Prostate gland (tissue), 2 donors: ENCODE measurements at regions not wholly inside any gene's neighbourhood (a gene's known extent, or its start where the extent isn't known, plus 50 kb on each side); places are given as distances from the start of the nearest gene placed in this dataset.

ENCODE experiments used
- DNase-seq: peaks from one replicate; pipeline ENCODE4 v3.0.0-alpha.2; 2019; ENCODE audit warnings: low spot score
- H3K27ac ChIP-seq, 2 donors: fragments of 200-600 bp; sonication (generic); 2 replicates each; pipeline ENCODE4 v1.5.1; 2017 to 2019
- H3K27me3 ChIP-seq: fragments of 200-600 bp; sonication (generic); replicated peaks from 2 replicates; pipeline ENCODE4 v1.5.1; 2019; ENCODE audit not compliant: insufficient read depth
- H3K36me3 ChIP-seq, 2 donors: fragments of 200-600 bp; sonication (generic); 1 replicate in 1 of 2; 2 replicates in 1 of 2; pipeline versions ENCODE4 v1.5.1 to v1.8.1; 2017 to 2019
- H3K4me1 ChIP-seq: fragments of 200-600 bp; sonication (generic); replicated peaks from 2 replicates; pipeline ENCODE4 v1.5.1; 2019
- H3K4me3 ChIP-seq, 2 donors: fragments of 200-600 bp; sonication (generic); 2 replicates each; pipeline ENCODE4 v1.5.1; 2017 to 2019
- H3K9me3 ChIP-seq: fragments of 200-600 bp; sonication (generic); 2 replicates; pipeline ENCODE4 v1.5.1; 2017
- POLR2A ChIP-seq: fragments of 450-650 bp; IDR thresholded peaks from one replicate; pipeline ENCODE4 v1.6.1; 2016; ENCODE audit warnings: antibody characterized with exemption, mild to moderate bottlenecking
- POLR2AphosphoS5 ChIP-seq: sonication (generic); formaldehyde crosslinking; IDR thresholded peaks from one replicate; pipeline ENCODE4 v1.6.1; 2017; ENCODE audit warnings: antibody characterized with exemption
- WGBS: methylation state at CpG from one replicate; pipeline ENCODE4 v1.1.5; 2018; 5-methylcytosine and 5-hydroxymethylcytosine counted together
- intact Hi-C: fragments of 100-400 bp; cut with DNase I; formaldehyde crosslinking; loops from one replicate; pipeline ENCODE4 v1.14.2; 2022
- TF ChIP-seq, protein P1 (sequence below), 4 experiments: fragments of 200-600 bp in 2 of 4; fragments of 450-650 bp in 2 of 4; sonication (generic) in 2 of 4; IDR thresholded peaks; 1 replicate in 3 of 4; 2 replicates in 1 of 4; pipeline ENCODE4 v1.5.1; 2016 to 2019; ENCODE audit warnings: antibody characterized with exemption in 4 of 4, mild to moderate bottlenecking in 2 of 4, moderate library complexity in 2 of 4

DNA sequence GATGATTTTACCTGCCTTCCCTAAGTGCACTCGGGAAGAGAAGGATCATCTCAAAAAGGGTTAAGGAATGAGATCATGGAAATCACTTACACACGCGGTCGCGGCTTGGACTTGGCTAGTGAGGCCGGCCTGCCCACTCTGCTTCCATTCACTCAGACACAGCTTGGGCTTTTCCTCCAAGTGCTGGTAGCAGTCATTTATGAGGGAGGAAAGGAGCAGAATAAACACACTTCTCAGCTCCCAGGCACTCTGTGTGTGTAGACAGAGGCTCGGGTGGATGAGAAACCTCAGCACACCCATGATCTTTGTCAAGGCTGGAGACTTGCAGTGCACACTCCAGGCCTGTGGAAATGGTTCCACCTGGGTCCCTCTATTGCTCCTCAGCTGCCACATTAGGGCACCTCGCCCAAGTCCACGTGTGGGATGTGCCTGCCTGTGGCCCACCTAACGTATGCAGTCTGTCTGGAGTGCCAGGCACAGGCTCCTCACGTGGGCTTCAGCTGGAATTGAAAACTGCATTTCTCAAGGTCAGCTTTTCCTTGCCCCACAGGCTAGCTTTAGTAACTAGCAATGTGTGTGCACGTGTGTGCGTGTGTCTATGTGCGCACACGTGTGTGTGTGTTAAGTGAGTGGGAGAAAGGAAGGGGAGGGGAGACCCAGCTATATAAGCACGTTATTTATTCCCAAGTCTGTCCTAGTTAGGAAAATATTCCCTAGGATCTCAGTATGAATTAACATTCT lies 288.4 kb downstream of the SOX11 start:
- Histone ChIP-seq H3K27ac (no peak overlapping the region), H3K27me3 (peaks cover 11% of the 10 kb centered on the region), H3K4me1 (no peaks in the 10 kb centered on the region), H3K9me3 (no peaks in the 10 kb centered on the region), H3K36me3 (no peaks in the 10 kb centered on the region), H3K4me3 (no peak overlapping the region)
- WGBS, result 79% methylated on average over 16 of the region's 16 CpGs
- intact Hi-C loops, result no loop called here
- DNase-seq, result no peak
- TF ChIP-seq POLR2A, result no peak

DNA sequence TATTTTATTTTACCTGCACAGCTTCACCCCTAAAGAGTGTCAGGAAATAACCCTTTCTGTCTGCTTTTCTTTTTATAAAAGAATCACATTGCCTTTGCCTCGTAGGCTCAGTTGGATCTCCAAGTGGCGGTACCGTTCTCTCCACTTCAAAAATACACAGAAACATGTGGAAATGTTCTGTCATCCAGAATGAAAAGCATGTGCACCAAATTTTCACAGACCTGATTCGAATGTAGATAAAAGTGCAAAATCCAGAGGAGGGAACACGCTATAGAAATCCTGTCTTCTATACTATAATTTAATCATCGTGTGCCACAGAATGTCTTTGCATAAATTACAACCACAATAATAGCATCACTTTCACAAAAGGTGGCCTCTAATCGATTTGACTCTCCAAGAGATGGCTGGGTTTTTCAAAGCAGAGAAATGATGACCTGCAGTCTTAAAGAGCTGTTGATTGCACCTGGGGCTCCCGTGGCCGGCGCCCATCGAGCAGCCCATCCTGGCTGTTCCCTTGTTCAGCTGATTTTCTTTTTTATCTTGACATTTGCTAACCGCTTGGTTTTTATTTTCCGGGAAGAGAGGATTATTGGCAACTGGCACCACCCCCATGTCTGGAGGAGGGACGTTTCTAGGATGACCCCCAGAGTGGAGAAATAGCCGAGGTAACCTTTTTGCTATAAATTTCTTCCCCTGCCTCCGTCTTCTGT lies 290.2 kb downstream of the SOX11 start:
- 81% methylated on average over 16 of the region's 16 CpGs for WGBS

DNA sequence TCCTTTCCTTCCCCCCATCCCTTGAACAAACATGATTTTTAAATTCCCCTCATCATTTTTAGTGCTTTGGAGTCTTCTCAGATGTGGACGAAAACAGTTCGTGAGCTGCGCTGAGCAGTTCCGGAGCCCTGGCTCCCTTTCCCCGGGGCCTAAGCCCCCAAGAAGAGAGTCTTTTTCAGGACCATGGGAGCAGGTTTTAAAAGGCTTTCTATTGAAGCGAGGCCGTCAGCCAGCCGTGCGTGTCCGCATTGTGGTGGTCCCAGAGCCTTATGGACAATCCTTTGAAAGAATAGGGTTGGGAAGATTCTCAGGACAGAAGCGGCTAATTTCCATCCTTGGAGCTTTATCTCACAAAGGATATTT lies 290.7 kb downstream of the SOX11 start:
- no peak for DNase-seq
- no peak overlapping the region for H3K27ac ChIP-seq
- H3K4me1 ChIP-seq, result no peaks in the 10 kb centered on the region
- H3K4me3 ChIP-seq, result no peak overlapping the region
- TF ChIP-seq POLR2AphosphoS5 (no peak), POLR2A (no peak)
- TF ChIP-seq, protein P1, sequence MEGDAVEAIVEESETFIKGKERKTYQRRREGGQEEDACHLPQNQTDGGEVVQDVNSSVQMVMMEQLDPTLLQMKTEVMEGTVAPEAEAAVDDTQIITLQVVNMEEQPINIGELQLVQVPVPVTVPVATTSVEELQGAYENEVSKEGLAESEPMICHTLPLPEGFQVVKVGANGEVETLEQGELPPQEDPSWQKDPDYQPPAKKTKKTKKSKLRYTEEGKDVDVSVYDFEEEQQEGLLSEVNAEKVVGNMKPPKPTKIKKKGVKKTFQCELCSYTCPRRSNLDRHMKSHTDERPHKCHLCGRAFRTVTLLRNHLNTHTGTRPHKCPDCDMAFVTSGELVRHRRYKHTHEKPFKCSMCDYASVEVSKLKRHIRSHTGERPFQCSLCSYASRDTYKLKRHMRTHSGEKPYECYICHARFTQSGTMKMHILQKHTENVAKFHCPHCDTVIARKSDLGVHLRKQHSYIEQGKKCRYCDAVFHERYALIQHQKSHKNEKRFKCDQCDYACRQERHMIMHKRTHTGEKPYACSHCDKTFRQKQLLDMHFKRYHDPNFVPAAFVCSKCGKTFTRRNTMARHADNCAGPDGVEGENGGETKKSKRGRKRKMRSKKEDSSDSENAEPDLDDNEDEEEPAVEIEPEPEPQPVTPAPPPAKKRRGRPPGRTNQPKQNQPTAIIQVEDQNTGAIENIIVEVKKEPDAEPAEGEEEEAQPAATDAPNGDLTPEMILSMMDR (IDR thresholded peaks at IDR 0.05), result no peak
- intact Hi-C loops, result no loop called here
- H3K27me3 ChIP-seq, result peaks cover 11% of the 10 kb centered on the region
- H3K9me3 ChIP-seq, result no peaks in the 10 kb centered on the region
- 91% methylated on average over 11 of the region's 11 CpGs for WGBS
- no peaks in the 10 kb centered on the region for H3K36me3 ChIP-seq

More for the DNA sequence above, 290.2 kb downstream of the SOX11 start:
- TF ChIP-seq POLR2AphosphoS5 (no peak), POLR2A (no peak)
- TF ChIP-seq, protein P1 (IDR thresholded peaks at IDR 0.05), result no peak
- intact Hi-C loops, result no loop called here
- no peak overlapping the region for H3K27ac ChIP-seq
- no peaks in the 10 kb centered on the region for H3K4me1 ChIP-seq
- H3K4me3 ChIP-seq, result no peak overlapping the region
- DNase-seq, result no peak
- no peaks in the 10 kb centered on the region for H3K9me3 ChIP-seq
- peaks cover 11% of the 10 kb centered on the region for H3K27me3 ChIP-seq
- H3K36me3 ChIP-seq, result no peaks in the 10 kb centered on the region

DNA sequence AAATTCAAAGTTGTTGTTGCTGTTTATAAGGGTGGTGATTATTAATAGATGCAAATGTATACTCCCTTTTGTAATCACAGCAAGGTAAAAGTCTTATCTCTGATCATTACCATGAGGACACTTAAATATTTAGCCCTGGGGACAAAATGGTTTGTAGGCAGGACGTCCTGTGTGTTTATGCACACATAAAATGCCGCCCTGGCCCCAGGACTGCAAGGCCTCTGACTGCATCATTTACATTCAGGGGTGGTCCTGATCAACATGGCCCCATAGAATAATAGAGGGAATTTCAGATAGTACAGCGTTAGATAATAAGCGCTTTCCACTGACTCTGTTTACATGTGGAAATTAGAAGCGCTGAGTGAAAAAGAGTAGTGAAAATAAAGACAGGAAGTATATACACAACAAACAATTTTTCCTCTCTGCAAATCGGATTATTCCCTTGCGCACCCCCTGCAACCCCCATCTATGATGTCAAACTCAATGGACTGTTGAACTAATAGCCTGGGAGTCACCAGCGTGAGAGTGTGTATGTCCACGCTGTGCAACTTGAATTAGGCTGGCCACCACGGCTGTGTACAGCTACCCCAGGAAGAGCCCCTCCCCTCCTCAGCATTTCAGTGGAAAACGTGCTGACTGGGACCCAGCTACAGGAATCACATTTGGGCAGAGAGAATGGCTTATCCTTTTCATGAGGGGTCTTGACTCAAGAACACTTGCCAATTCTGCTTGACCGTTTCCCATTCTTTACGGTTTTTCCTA lies 291.5 kb downstream of the SOX11 start:
- Histone ChIP-seq H3K4me1 (no peaks in the 10 kb centered on the region), H3K27ac (no peak overlapping the region), H3K9me3 (no peaks in the 10 kb centered on the region), H3K36me3 (no peaks in the 10 kb centered on the region), H3K27me3 (peaks cover 11% of the 10 kb centered on the region), H3K4me3 (no peak overlapping the region)
- TF ChIP-seq, protein P1 (IDR thresholded peaks at IDR 0.05), result no peak
- no peak for TF ChIP-seq POLR2AphosphoS5
- TF ChIP-seq POLR2A, result no peak
- WGBS, result 85% methylated on average over 13 of the region's 13 CpGs
- no peak for DNase-seq
- intact Hi-C loops, result no loop called here

DNA sequence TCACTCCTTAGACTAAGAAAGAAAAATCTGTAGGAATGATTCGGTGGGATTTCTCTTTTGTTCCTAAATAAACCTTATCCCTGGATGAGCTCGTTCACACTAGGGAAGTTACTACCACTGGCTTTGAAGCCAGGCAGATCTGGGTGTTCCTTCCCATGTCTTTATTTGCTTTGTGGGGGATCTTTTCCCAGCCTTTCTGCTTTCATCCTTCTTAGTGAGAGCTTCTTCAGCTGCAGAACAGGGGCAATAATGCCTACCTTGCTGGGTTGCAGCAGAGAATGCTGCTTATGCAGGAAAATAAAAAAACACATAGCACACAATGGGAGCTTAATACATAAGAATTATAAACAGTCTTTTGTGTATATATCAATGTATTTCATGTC lies 292.1 kb downstream of the SOX11 start:
- intact Hi-C loops, result no loop called here
- Histone ChIP-seq H3K4me1 (no peaks in the 10 kb centered on the region), H3K27me3 (peaks cover 11% of the 10 kb centered on the region), H3K9me3 (no peaks in the 10 kb centered on the region), H3K36me3 (no peaks in the 10 kb centered on the region), H3K27ac (no peak overlapping the region), H3K4me3 (no peak overlapping the region)
- no peak for TF ChIP-seq POLR2A
- 86% methylated on average over 2 of the region's 2 CpGs for WGBS
- no peak for DNase-seq
